ENCODE measurements at regions not wholly inside any gene's neighbourhood (a gene's known extent, or its start where the extent isn't known, plus 50 kb on each side); places are given as distances from the start of the nearest gene placed in this dataset.

DNA sequence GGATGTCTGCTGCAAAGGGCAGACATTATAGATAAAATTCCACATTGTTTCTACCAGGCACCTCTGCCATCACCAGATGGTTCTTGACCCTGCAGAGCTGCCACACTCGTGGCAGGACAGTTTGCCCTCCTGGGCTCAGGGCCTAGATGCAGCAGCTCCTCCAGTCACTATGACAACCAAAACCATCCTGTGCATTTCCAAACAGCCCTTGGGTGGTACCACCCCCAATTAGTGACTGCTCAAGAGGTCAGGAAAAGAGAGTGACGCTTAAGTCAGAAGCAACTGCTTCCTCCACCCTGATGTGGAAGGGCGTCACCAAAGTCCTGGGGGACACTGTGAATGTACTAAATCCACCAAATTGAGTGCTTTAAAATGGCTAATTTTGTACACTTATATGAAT is 109.2 kb downstream of the C16orf95 start:
- TF ChIP-seq, protein P1, sequence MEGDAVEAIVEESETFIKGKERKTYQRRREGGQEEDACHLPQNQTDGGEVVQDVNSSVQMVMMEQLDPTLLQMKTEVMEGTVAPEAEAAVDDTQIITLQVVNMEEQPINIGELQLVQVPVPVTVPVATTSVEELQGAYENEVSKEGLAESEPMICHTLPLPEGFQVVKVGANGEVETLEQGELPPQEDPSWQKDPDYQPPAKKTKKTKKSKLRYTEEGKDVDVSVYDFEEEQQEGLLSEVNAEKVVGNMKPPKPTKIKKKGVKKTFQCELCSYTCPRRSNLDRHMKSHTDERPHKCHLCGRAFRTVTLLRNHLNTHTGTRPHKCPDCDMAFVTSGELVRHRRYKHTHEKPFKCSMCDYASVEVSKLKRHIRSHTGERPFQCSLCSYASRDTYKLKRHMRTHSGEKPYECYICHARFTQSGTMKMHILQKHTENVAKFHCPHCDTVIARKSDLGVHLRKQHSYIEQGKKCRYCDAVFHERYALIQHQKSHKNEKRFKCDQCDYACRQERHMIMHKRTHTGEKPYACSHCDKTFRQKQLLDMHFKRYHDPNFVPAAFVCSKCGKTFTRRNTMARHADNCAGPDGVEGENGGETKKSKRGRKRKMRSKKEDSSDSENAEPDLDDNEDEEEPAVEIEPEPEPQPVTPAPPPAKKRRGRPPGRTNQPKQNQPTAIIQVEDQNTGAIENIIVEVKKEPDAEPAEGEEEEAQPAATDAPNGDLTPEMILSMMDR (IDR thresholded peaks at IDR 0.05; ENCODE audit: low read length) = no peak
- TF ChIP-seq EZH2 (optimal IDR thresholded peaks at IDR 0.05; ENCODE audit: low read depth, low read length) = no peak
